Choroid plexus epithelial cell (primary cell): ENCODE measurements at regions not wholly inside any gene's neighbourhood (a gene's known extent, or its start where the extent isn't known, plus 50 kb on each side); places are given as distances from the start of the nearest gene placed in this dataset.

Experiments
- DNase-seq: peaks from one replicate; pipeline ENCODE4 v3.0.0-alpha.2; 2010; ENCODE audit warnings: low read depth
- H3K4me3 ChIP-seq: 2 replicates; pipeline ENCODE4 v1.5.1; 2011; ENCODE audit warnings: low read depth, mild to moderate bottlenecking, control low read depth, low read length, moderate library complexity
- TF ChIP-seq, protein P1 (sequence below): conservative IDR thresholded peaks from 2 replicates; pipeline ENCODE4 v1.5.1; 2011; ENCODE audit warnings: low read depth, mild to moderate bottlenecking, control low read depth, inconsistent platforms, low read length, moderate library complexity

DNA sequence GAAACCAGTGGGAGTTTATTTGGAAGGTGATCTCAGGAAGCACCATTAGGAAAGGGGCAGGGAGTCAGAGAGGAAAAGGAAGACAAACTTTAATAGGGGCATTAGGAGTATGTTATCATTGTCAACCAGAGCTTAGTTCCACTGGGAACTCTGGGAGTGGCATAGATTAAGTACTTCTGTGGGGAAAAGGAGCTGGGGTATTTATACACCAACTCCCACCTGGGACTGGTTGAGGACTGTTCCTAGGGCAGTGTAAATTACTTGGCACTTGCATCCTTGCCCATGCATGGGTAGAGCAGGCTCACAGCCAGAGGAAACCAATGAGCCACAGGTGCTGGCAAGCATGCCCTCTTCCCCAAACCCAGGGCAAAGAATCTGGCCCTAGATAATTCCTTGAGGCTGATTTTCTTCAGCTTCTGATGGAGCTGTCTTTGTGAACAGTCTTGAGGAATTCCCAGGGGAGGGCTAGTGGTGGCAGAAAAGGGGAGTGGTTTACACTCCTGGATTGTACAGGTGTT, 541.2 kb downstream of the MIAT start:
- H3K4me3 ChIP-seq = no peak overlapping the region
- no peak for DNase-seq
- TF ChIP-seq, protein P1, sequence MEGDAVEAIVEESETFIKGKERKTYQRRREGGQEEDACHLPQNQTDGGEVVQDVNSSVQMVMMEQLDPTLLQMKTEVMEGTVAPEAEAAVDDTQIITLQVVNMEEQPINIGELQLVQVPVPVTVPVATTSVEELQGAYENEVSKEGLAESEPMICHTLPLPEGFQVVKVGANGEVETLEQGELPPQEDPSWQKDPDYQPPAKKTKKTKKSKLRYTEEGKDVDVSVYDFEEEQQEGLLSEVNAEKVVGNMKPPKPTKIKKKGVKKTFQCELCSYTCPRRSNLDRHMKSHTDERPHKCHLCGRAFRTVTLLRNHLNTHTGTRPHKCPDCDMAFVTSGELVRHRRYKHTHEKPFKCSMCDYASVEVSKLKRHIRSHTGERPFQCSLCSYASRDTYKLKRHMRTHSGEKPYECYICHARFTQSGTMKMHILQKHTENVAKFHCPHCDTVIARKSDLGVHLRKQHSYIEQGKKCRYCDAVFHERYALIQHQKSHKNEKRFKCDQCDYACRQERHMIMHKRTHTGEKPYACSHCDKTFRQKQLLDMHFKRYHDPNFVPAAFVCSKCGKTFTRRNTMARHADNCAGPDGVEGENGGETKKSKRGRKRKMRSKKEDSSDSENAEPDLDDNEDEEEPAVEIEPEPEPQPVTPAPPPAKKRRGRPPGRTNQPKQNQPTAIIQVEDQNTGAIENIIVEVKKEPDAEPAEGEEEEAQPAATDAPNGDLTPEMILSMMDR = no peak

DNA sequence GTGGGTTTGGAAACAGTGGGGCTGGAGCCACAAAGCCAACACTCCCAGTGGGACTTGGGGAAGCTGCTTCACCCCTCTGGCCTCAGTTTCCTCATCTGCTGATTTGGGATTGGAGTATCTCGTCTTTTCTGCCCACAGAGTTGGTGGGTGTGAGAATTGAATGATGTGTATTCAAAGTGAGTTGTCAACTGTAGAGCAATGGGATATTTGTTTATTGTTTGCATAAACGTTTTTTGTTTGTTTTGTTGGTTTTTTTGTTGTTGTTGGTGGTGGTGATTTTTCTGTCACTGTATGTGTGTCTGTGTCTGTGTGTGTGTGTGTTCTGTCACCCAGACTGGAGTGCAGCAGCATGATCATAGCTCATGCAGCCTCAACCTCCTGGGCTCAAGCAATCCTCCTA, 542.0 kb downstream of the MIAT start:
- TF ChIP-seq, protein P1 = no peak
- no peak overlapping the region for H3K4me3 ChIP-seq
- no peak for DNase-seq

DNA sequence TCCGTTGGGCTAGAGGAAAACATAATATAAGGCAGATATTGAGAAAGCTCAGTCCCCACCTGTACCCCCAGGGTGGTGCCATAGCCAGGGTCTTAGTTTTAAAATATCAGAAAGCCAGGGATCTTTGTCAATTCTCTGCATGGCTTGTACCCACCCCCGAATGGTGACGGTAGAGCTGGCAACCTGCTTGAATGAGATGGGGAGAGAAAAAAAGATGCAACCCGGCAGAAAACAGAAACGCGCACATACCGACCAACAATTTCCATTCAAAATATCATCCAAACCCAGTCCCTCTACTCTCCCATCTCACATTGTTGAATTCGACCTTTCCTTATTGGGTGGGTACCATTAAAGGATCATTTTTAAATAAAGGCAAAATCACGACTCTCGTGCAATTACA, 543.9 kb downstream of the MIAT start:
- TF ChIP-seq, protein P1 = no peak
- no peak for DNase-seq

DNA sequence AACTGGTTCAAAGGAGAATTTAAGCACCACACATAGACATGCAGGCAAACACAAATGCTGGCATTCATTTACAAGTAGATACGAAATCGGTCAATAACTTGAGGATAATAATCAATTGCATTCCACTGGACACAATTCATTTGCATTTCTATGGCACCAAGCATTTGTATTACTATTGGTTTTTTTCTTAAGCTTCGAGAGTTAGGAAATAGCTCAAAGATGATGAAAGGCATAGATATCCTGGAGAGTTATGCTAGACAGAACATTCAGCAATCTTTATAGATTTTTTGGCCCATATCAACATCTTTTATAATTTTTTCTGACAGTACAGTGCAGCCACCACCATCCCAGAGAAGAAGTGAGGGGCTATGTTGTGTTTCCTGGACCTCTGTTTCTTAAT, 544.4 kb downstream of the MIAT start:
- peak; percentile 55 for DNase-seq
- H3K4me3 ChIP-seq = no peak overlapping the region
- TF ChIP-seq, protein P1 = no peak

More for the DNA sequence above, 543.9 kb downstream of the MIAT start:
- no peak overlapping the region for H3K4me3 ChIP-seq

DNA sequence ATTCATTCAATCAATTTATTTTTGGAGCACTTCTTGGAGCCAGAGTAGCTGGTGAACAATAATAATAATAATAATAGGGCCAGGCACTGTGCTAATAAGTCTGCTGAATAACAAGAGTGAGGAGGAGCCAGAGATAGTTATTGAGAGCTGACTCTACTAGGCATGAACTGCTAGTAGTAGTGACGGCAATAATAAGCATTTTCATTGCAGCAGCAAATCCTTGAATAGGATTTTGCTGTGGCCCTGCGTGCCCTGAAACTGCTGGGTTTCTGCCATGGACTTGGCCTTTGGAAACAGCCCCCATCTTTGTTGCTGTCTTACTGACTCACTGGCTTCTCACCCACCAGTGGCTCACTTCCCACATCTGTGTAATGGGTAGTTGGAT, 545.9 kb downstream of the MIAT start:
- no peak for DNase-seq
- no peak overlapping the region for H3K4me3 ChIP-seq
- TF ChIP-seq, protein P1 = no peak

DNA sequence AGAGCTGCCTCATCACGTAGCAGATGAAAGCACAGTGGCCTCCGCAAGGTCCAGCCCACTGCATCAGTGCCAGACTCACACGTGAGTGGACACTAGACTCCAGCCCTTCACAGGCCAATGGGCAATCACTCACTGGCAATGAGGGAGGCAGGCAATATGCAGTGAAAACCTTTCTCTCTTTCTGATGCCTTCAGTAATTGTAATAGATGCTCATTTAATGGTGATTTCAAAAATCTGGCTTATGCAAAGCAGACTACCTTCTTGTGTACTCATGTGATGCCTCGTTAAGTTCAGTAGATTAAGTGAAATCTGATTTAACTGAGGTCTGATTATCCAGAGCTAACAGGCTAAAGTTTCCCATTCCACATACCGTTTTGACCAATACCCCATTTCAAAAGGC, 546.9 kb downstream of the MIAT start:
- H3K4me3 ChIP-seq = no peak overlapping the region
- TF ChIP-seq, protein P1 = no peak
- no peak for DNase-seq

DNA sequence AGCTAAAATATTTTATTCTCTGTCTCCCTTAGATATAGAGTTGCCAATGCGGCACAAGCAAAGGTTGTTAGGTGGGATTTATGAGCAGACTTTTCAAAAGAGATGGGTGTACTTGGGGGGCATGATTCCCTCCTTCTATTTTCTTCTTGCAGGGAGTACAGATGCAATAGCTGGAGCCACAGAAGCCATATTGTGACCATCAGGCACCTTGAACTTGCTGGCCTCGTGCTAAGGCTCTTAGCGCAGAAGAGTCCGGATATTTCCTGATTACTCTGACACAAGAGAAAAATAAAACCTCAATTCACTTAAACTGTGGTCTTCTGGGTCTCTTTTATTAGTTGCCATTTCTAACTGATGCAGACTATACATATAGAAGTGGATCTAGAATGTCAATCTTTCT, 547.4 kb downstream of the MIAT start:
- TF ChIP-seq, protein P1 = no peak
- no peak for DNase-seq
- no peak overlapping the region for H3K4me3 ChIP-seq
